Spleen (tissue), 7 donors: ENCODE measurements at regions not wholly inside any gene's neighbourhood (a gene's known extent, or its start where the extent isn't known, plus 50 kb on each side); places are given as distances from the start of the nearest gene placed in this dataset.

Experiments used
- CTCF ChIP-seq, 11 experiments: fragments of 200-600 bp in 7 of 11; fragments of 450-650 bp in 4 of 11; sonication (generic) in 4 of 11; IDR thresholded peaks in 8 of 11; conservative IDR thresholded peaks in 3 of 11; 1 replicate in 7 of 11; 2 replicates in 4 of 11; pipeline versions ENCODE4 v1.4.0 to v1.8.0; 2016 to 2021; ENCODE audit warnings: antibody characterized with exemption in 11 of 11, inconsistent platforms in 4 of 11, mild to moderate bottlenecking in 1 of 11
- POLR2A ChIP-seq, 3 donors: fragments of 450-650 bp; IDR thresholded peaks; one replicate each; pipeline ENCODE4 v1.5.1; 2017; ENCODE audit warnings: antibody characterized with exemption in 3 of 3, mild to moderate bottlenecking in 1 of 3
- donor health status: DM: no; HTN: no; CAD: no; lungs with moderate emphysema.
- donor health status: DM: no; HTN: no; CAD: no.
- donor health status: DM: no; HTN: no; CAD: no.

GRCh38 chr6:156513504-156513903 lies 263.7 kb upstream of the ARID1B start:
- TF ChIP-seq CTCF (IDR thresholded peaks at IDR 0.05 in 8 of 11, conservative IDR thresholded peaks at IDR 0.05 in 3 of 11) (no peak), POLR2A (IDR thresholded peaks at IDR 0.05) (no peak)
